ENCODE measurements at regions not wholly inside any gene's neighbourhood (a gene's known extent, or its start where the extent isn't known, plus 50 kb on each side); places are given as distances from the start of the nearest gene placed in this dataset.

DNA sequence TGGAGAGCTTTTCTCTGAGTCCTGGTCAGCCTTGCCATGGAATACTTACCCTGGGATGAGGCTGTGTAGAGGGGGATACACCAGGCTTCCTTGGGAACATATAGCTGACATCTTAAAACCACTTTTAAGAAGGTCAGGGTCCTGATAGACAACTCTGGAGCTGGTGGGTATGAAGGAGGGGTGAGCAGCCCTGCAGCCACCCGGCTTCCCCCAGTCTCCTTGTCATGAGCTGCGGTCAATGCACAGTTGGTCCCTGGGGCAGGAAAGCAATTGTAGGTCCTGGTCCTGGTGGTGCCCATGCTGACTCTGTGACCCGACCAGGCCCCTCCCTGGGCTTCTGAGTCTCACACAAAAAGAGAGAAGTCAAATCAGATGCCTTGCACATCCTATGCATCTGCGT lies 63.6 kb downstream of the MRPL36 start:
- Histone ChIP-seq H3K36me3 (ENCODE audit: control insufficient read depth in 2 of 2, insufficient read depth in 2 of 2, low read length in 1 of 2) (no peaks in the 10 kb centered on the region), H3K4me1 (ENCODE audit: control insufficient read depth, insufficient read depth, low read length) (no peaks in the 10 kb centered on the region), H3K4me3 (no peak overlapping the region), H2AFZ (ENCODE audit: control insufficient read depth, low read depth, low read length) (no peak overlapping the region), H4K20me1 (ENCODE audit: control insufficient read depth, insufficient read depth) (no peaks in the 10 kb centered on the region), H3K9me3 (replicated peaks; ENCODE audit: control insufficient read depth, insufficient read depth, low read length) (no peaks in the 10 kb centered on the region; the same call in 2 of the 3 replicates), H3K4me2 (ENCODE audit: control insufficient read depth, insufficient read depth) (no peak overlapping the region), H3K27ac (ENCODE audit: control insufficient read depth, insufficient read depth) (no peak overlapping the region), H3K27me3 (replicated peaks in 1 of 2; ENCODE audit: control insufficient read depth in 2 of 2, insufficient read depth in 2 of 2, low read length in 1 of 2) (peaks cover 0 to 3% of the 10 kb centered on the region in 2 experiments; a peak in 2 of 4 replicates), H3K9ac (ENCODE audit: control insufficient read depth, insufficient read depth, low read length) (no peak overlapping the region), H3K79me2 (ENCODE audit: control insufficient read depth, insufficient read depth, low read length) (no peaks in the 10 kb centered on the region)
- BruUV-seq (replicated peaks) = no TSS peak
- POLR2A ChIA-PET = no interaction called here
- CTCF ChIA-PET = interaction anchor here (0.7 to 1.7 kb wide), 3 partner anchors 85 to 1394 kb away, joined by 3 to 5 read pairs (median 3); no protein-coding TSS in a partner anchor
- 27% methylated on average over 4 of the region's 4 CpGs for WGBS (ENCODE audit: insufficient coverage, insufficient replicate concordance, low lambda C conversion rate, missing lambda C conversion rate)
- ATAC-seq (no peak), FAIRE-seq (no peak), DNase-seq (ENCODE audit: low read depth, low spot score) (no peak)
- in situ Hi-C loops (cut with MboI) = loop anchor here (5.0 kb wide), 1 partner anchor 281 kb away; no protein-coding TSS in a partner anchor
- no peak for TF ChIP-seq EP300 (IDR thresholded peaks at IDR 0.05; ENCODE audit: borderline replicate concordance in 1 of 2, control insufficient read depth in 1 of 2, low read depth in 2 of 2, low read length in 2 of 2)
- TF ChIP-seq HCFC1 (IDR thresholded peaks at IDR 0.05; ENCODE audit: low read length) = no peak
- TF ChIP-seq NFIC (IDR thresholded peaks at IDR 0.05; ENCODE audit: low read depth, low read length) = no peak
- TF ChIP-seq CHD4 (IDR thresholded peaks at IDR 0.05) = no peak
- no peak for TF ChIP-seq ZZZ3 (IDR thresholded peaks at IDR 0.05; ENCODE audit: control insufficient read depth, insufficient read length, low read depth)
- no peak for TF ChIP-seq SREBF2 (IDR thresholded peaks at IDR 0.05; ENCODE audit: low read length)
- no peak for TF ChIP-seq WRNIP1 (IDR thresholded peaks at IDR 0.05; ENCODE audit: borderline replicate concordance, low read depth, low read length)
- no peak for TF ChIP-seq CEBPB (IDR thresholded peaks at IDR 0.05; ENCODE audit: borderline replicate concordance in 1 of 2, low read depth in 2 of 2, low read length in 2 of 2)
- no peak for TF ChIP-seq RUNX3 (IDR thresholded peaks at IDR 0.05; ENCODE audit: low read length)
- no peak for TF ChIP-seq JUNB (IDR thresholded peaks at IDR 0.05)
- TF ChIP-seq, protein P1, sequence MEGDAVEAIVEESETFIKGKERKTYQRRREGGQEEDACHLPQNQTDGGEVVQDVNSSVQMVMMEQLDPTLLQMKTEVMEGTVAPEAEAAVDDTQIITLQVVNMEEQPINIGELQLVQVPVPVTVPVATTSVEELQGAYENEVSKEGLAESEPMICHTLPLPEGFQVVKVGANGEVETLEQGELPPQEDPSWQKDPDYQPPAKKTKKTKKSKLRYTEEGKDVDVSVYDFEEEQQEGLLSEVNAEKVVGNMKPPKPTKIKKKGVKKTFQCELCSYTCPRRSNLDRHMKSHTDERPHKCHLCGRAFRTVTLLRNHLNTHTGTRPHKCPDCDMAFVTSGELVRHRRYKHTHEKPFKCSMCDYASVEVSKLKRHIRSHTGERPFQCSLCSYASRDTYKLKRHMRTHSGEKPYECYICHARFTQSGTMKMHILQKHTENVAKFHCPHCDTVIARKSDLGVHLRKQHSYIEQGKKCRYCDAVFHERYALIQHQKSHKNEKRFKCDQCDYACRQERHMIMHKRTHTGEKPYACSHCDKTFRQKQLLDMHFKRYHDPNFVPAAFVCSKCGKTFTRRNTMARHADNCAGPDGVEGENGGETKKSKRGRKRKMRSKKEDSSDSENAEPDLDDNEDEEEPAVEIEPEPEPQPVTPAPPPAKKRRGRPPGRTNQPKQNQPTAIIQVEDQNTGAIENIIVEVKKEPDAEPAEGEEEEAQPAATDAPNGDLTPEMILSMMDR (IDR thresholded peaks at IDR 0.05 in 2 of 3, conservative IDR thresholded peaks at IDR 0.05 in 1 of 3; ENCODE audit: control insufficient read depth in 2 of 3, extremely low read depth in 1 of 3, insufficient read depth in 1 of 3, low read depth in 3 of 3, low read length in 3 of 3) = no peak
- no peak for TF ChIP-seq DPF2 (IDR thresholded peaks at IDR 0.05)
- TF ChIP-seq NR2C2 (IDR thresholded peaks at IDR 0.05; ENCODE audit: borderline replicate concordance, control insufficient read depth, insufficient read length, low read depth) = no peak
- TF ChIP-seq GATAD2B (conservative IDR thresholded peaks at IDR 0.05; ENCODE audit: low read depth) = no peak
- no peak for TF ChIP-seq EED (IDR thresholded peaks at IDR 0.05; ENCODE audit: low read depth)
- TF ChIP-seq EZH2 (IDR thresholded peaks at IDR 0.05; ENCODE audit: borderline replicate concordance, control insufficient read depth, low read depth, low read length) = no peak
- RAD21 ChIA-PET (ENCODE audit: unreplicated experiment) = no interaction called here
- intact Hi-C loops (cut with micrococcal nuclease; ENCODE audit: unreplicated experiment) = loop anchor here (5.0 to 10.0 kb wide), 3 partner anchors 69 to 416 kb away; partner anchors contain the start of gene NDUFS6
- SMC1A ChIA-PET (ENCODE audit: uncharacterized antibody, unreplicated experiment) = no interaction called here

Measured in GM12878 (cell line).